PC-9 (cell line): ENCODE measurements at regions not wholly inside any gene's neighbourhood (a gene's known extent, or its start where the extent isn't known, plus 50 kb on each side); places are given as distances from the start of the nearest gene placed in this dataset.

ENCODE experiments used
- CTCF ChIP-seq: fragments of 200-600 bp; sonication (generic); conservative IDR thresholded peaks from 2 replicates; pipeline ENCODE4 v1.6.1; 2017; ENCODE audit warnings: mixed run types, antibody characterized with exemption, mild to moderate bottlenecking, moderate library complexity
- EZH2 ChIP-seq: fragments of 200-600 bp; sonication (generic); IDR thresholded peaks from 2 replicates; pipeline ENCODE4 v1.8.0; 2017; ENCODE audit warnings: antibody characterized with exemption, low read depth

- TF ChIP-seq CTCF (no peak), EZH2 (no peak)
Observed at GRCh38 chr2:19261061-19261460, 97.4 kb downstream of the OSR1 start.
